Stimulated activated CD8-positive, alpha-beta memory T cell treated with anti-CD3 and anti-CD28 coated beads, Interleukin-7, amount 100 ng/mL, for 1 hour (primary cell): ENCODE measurements at regions not wholly inside any gene's neighbourhood (a gene's known extent, or its start where the extent isn't known, plus 50 kb on each side); places are given as distances from the start of the nearest gene placed in this dataset.
"Not testable (repeated sequence)": the region's sequence is repeated elsewhere in the genome, so short reads cannot be mapped to it uniquely, and the experiment has no call there.

Experiments
- DNase-seq, 2 donors: peaks; one replicate each; pipeline ENCODE4 v3.0.0-alpha.2; 2020; ENCODE audit warnings: low read depth in 2 of 2

GRCh38 chr7:155395176-155395797, 62.6 kb upstream of the EN2 start:
- no peak for DNase-seq

DNA sequence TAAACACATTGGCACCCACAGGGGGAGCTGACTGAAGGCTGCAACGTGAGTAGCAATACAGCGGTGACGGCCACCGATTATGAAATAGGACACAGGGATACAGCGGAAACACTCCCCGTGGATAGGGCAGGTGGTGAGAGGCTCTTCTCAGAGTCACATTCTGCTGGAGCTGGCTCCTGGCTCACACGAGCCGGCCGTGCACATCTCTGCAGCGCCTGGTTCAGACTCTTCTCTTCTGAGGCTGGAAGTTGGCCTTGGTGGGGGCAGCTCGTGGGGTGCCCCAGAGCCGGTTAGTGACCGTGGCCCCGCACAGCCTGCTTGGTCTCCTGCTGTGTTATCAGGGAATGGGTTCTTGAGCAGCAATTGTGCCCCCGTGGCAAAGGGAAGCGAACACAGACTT, 61.3 kb upstream of the EN2 start:
- DNase-seq, result no peak

GRCh38 chr7:155397758-155398714, 59.9 kb upstream of the EN2 start:
- DNase-seq, result not testable (repeated sequence)

GRCh38 chr7:155398944-155399343, 59.0 kb upstream of the EN2 start:
- DNase-seq, result no peak

GRCh38 chr7:155399577-155399976, 58.4 kb upstream of the EN2 start:
- DNase-seq, result no peak

- DNase-seq, result no peak
Observed at GRCh38 chr7:155401231-155401630, 56.7 kb upstream of the EN2 start.

DNA sequence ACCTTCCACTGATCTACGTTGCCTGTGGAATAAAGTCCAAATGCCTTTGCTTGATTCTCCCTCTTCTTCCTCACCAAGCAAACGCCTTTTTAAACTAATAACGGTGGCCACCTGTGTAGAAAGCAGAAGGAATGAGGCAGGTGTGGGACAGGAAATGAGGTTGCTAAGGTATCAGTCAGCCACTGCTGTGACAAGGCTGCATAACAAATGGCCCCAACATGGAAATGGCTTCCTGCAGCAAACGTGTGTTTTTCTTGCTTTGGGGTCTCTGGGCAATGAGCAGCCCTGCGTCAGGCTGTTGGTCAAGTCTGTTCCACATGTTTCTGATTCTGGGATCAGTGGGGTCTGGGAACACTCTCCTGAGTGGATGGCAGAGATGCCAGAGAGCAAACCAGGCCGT, 56.0 kb upstream of the EN2 start:
- no peak for DNase-seq

DNA sequence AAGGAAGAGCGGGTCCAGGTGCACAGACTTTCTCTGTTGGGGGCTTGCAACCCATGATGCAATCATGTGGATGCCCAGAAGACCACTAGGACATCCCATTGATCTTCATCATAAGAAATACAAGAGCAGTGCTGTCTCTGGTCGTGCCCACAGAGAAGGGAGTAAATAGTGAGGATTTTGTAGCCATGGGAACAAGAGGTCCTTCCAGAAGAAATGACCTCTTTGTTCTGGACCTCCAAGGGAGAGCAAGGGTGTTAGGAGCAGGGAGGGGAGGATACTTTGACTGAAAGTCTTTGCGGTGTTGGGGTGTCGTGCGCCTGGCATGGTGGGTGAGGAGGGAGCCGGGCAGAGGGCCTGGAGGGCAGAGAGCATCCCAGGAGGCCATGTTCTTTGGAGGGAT, 55.0 kb upstream of the EN2 start:
- no peak for DNase-seq

- no peak for DNase-seq
Observed at GRCh38 chr7:155404976-155405375, 53.0 kb upstream of the EN2 start.

- DNase-seq, result no peak
Observed at GRCh38 chr7:155405399-155406318, 52.3 kb upstream of the EN2 start.

DNA sequence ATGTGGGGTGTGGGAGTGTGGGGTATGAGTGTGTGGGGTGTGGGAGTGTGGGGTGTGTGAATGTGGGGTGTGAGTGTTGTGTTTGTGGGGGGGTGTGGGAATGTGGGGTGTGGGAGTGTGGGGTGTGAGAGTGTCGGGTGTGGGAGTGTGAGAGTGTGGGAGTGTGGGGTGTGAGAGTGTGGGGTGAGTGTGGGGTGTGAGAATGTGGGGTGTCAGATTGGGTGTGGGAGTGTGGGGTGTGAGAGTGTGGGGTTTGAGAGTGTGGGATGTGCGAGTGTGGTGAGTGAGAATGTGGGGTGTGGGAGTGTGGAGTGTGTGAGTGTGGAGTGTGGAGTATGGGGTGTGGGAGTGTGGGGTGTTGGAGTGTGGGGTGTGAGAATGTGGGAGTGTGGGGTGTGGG, 50.1 kb upstream of the EN2 start:
- no peak for DNase-seq
